ENCODE measurements at regions not wholly inside any gene's neighbourhood (a gene's known extent, or its start where the extent isn't known, plus 50 kb on each side); places are given as distances from the start of the nearest gene placed in this dataset.
"Not testable (repeated sequence)": the region's sequence is repeated elsewhere in the genome, so short reads cannot be mapped to it uniquely, and the experiment has no call there.

DNA sequence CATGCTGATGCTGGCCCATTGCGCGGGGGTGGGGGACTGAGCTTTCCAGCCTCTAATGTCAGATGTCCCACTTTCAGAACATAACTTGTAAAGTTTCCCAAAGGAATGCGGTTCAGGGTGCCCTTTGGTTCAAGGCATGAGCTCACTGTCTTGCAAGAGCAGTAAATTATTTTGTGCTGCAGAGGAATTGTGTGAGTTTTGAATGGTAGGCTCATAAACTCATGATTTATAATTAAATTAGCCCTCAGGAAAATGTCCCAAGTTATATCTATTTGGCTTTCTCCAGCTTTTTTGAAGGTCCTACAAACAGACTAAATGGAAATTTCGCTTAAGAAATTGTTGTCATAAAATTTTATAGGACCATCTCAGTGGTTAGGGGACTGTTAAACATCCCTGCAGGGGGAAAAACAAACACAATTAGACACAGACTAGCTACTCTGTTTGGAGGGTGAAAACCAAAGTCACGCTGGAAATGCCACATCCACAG, 321.8 kb downstream of the HS3ST3B1 start:
- no peak for DNase-seq (ENCODE audit: low read depth)

DNA sequence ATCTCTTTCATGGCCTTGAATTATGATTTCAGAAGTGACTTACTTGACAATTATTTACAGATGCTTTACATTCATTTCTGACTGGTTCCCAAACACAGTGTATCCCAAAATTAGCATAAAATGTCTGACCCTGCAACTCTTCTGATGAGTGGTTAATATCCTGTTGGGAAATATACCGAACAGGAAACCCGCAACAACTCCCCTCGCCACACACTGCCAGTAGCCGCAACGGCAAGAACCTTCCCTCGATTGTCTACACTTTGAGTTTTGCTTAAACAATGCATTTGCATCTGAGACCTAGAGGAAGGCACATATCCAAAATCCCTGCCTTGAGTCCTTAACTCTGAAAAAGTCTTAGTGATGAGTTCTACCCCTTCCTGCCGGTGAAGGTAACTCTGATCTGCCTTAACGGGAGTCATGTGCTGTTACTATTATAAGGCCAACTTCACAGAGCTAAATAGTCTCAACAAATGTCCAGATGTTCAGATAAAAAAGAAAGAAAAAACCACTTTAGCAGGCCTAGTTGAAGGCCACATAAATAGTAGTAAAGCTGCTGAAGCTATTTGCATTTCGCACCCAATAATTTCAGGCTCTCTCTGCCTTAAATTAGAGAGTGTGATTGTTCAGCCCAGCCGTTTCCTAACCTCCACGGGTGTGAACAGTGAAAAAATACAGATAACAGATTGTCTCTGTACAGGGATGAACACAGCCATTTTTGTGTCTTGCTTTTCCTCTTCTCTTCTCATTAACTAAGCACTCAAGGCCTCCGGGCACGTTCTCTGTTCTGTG, 321.1 kb downstream of the HS3ST3B1 start:
- no peak for DNase-seq (ENCODE audit: low read depth)

DNA sequence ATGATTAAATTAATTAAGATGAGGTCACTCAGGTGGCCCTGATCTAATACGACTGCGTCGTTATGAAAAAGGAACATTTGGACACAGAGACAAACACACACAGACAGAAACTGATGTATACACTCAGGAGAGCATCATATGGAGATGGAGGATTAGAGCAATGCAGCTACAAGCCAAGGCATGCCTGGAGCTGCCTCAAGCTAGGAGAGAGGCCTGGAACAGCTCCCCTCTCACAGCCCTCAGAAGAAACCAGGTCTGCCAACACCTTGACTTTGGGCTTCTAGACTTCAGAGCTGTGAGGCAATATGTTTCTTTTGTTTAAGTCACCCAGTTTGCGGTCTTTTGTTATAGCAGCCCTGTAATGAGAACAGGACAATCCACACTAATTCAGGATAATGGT, 318.9 kb downstream of the HS3ST3B1 start:
- DNase-seq (ENCODE audit: low read depth) = no peak

DNA sequence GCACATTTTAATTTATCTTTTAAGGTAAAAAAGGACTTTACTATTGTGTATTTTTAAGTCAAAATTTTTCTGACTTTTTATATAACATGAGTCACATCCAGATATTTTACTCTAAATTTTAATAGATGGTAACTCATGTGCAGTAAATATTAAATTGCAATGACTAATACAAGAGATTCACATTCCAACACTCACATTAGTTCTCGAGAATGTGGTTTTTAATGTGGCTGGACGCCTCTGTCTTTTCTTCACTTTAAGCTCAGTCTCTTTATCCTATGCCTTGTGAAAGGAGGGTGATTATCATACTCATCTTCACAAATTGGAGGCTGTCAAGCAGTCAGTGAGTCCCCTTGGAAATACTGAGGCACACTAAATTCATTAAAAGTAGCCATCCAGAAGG, 315.6 kb downstream of the HS3ST3B1 start:
- DNase-seq (ENCODE audit: low read depth) = no peak

DNA sequence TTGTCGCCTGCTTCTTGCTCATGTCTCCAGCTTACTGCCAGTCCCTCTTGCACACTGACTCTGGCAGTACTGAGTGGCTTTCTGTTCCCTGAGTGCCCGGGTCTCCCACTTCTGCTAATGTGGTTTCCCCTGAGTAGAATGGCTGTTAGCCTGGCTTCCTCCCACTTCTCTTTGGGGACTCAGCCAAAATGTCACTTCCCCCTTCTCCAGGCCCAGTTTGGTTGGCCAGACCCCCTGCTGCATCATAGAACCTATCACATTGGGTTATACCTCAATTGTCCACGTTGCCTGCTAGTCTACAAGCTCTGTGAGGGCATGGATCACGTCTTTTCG, 304.4 kb downstream of the HS3ST3B1 start:
- DNase-seq (ENCODE audit: low read depth) = no peak

DNA sequence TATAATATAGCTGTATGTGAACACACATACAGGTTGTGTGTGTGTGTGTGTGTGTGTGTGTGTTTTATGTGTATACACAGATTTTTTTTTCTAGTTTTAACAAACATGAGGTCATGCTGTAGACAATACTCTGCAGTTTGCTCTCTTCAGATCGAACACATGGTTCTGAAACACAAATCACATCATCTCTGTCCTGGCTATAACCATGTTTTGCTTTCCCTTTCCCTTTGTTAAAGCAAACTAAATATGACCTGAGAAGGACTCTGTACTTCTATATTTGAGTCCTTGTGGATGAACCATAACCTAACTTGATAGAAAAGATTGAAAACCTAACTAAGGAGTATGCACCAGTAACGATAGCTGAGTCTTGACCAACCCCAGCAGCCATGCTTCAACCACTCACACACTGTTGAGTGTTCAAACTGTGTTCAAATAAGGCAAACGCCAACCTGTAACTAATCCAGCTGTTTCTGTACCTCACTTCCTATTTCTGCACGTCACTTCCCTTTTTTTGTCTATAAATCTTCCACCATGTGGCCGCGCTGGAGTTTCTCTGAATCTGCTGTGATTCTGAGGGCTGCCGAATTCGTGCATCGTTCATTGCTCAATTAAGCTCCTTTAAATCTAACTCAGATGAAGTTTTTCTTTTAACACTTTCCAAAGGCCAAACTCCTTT, 303.8 kb downstream of the HS3ST3B1 start:
- no peak for DNase-seq (ENCODE audit: low read depth)

DNA sequence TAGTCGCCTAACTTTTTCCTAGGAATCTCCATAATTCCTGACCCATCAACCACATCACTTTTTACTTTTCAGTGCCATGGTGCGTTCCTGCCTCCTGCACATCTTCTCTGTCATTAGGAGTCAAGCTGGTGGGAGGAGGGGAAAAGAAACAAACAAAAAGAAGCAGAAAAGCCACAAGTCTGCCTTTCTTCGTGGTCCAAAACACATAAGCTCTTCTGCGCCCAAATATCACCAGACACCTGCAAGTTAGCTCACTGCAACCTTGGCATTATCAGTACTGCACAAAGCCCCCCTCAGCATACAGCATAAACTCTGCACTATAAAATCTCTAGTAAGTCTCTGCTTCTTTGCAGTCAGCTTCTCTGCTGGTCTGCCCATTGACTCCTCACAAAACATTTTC, 295.3 kb downstream of the HS3ST3B1 start:
- no peak for DNase-seq (ENCODE audit: low read depth)

DNA sequence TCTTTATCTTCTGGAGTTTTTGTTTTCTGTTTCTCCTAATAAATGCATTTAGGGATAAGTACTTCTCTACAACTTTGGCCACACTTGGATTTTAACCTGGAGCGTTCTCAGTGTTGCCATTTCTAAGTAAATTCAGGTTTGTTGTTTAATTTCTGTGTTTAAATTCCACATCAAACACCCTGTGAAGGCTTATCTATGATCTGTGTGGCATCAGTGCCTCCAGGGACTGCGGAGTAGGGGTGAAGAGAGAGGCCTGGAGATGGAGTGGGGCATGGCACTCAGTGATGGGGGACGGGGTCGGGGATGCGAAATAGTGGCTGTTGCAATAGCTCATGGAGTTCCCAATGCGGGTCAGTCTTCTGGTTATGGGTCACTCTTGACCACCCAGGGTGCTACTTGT, 294.8 kb downstream of the HS3ST3B1 start:
- no peak for DNase-seq (ENCODE audit: low read depth)

DNA sequence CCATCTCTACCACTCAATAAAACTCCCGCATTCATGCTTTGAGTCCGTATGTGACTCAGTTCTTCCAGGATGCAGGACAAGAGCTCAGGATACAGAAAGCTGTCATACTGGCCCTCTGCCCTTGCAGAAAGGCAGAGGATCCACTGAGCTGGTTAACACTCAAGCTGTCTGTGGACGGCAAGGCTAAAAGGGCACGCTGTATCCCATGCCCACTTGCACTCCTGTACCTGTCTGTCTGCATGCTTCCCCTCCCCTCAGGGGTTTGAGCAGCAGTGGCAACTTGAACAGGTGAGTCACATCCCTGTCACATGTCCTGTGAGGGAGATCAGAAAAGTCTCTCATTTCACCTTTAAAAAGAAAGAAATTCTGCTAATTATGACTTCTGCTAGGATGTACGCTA, 293.8 kb downstream of the HS3ST3B1 start:
- DNase-seq (ENCODE audit: low read depth) = no peak

DNA sequence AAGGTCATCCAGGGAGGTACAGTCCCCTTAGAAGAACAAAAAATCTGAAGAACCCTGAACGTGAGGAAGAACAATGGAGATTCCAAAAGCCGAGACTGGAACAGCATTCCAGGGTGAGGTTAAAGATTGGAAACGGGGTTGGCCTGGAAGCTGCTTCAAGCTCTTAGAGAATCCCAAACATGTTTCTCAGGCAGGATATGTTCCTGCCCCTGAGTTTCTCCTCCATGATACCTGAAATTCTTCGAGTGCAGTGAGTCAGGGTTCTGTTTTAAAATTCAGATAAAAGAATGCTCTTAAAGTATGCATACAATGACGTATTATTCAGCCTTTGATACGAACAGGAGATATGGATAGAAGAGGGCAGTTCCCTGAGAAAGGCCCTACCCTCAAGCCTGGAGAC, 293.1 kb downstream of the HS3ST3B1 start:
- no peak for DNase-seq (ENCODE audit: low read depth)

DNA sequence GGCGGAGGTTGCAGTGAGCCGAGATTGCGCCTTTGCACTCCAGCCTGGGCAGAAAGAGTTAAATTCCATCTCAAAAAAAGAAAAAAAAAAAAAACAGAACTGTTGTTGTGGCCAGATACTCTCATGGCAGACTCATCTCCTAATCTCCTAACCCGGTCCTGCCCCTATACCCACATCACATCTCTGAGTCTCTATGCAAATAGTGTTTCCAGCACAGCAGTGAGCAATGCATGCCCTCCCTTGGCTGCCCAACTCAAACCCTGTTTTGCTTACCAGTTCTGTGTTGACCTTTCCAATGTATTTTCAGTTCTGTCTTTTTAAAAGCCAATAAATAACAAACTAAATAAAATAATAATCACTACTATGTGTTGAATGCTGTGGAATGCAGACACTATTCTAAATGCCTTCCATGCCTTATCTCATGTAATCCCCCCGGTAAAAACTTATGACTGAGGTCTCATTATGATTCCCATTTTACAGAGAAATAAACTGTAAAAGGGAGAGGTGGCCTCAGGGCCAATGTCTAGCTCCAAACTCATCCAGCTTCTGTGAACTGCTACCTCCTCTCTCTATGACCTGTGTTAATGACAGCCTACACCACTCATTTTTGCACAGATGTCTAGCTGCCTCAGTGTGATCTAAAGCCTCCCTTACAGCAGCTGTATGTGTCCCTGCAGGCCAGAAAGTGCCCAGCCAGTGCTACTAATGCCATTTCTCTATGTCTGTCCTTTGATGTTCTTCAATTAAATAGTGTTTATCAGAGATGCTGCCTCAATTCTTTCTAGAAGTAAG, 289.8 kb downstream of the HS3ST3B1 start:
- no peak for DNase-seq (ENCODE audit: low read depth)

DNA sequence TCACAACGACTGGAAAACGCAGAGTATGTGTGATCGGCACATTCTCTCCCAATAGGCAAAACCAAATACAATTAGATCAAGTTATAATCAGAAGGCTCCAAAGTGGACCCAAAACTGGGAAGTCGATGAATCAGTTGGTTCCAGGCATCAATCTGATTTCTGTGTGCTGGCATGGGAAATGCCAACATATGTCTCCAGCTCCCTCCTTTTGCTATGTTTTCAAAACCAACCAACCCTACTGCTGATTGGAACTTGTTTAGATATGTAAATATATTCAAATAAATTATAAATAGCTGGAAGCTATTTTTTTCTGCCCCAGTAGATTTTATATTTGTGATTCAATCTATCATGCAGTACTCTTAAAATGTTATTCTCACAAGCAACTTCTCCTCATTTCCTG, 284.2 kb downstream of the HS3ST3B1 start:
- DNase-seq (ENCODE audit: low read depth) = no peak

DNA sequence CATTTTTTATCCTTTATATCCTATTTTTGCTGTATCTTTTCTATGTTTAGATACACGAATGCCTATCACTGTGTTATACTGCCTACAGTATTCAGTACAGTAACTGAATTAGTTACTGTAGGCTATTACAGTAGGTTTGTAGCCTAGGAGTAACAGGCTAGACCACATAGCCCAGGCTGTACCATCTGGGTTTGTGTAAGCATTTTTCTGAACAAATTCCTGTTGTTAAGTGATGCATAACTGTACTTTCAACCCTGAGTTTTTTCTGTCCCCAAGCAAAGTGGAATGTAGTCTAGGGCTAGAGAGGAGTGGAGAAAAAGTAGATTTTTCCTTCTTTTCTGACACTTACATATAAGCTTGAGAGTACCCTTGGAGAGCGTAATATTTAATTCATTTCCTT, 282.1 kb downstream of the HS3ST3B1 start:
- no peak for DNase-seq (ENCODE audit: low read depth)

DNA sequence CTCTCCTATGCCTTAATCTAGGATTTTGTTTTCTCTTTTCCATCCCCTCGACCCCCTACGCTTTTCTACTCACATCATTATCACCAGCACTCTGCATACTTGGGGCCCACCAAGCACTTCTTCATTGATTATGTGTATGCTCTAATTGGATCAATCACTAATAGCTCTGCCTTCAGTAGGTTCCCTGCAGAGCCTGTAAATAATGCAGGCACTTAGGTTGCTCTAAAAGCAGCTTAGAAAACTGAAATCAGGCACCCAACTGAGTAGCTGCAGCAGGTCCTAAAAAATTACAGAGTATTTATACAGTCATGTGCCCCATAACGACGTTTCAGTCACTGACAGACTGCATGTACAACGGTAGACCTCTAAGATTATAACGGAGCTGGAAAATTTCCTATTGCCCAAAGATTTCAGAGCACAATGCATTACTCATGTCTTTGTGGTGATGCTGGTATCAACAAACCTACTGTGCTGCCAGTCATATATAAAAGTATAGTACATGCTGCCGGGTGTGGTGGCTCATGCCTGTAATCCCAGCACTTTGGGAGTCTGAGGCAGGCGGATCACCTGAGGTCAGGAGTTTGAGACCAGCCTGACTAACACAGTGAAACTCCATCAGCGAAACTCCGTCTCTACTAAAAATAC, 280.4 kb downstream of the HS3ST3B1 start:
- DNase-seq (ENCODE audit: low read depth) = no peak

DNA sequence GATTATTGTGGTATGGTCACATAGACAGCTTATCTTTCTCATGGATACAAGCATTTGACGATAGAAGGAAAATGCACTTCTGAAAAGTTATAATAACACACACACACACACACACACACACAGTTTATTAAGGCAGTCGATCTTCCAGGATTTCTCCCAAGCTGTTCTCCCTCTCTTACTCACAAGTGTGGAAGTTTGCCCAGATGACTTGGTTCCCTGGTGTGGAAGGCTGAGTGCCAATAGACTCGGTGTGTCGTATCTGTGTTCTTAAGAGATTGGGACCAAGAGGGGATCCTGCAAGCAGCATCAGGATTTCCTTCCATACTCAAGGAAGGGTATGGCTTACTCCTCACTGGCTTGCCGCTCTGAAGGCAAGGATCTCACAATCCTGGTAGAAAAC, 279.6 kb downstream of the HS3ST3B1 start:
- DNase-seq (ENCODE audit: low read depth) = no peak

DNA sequence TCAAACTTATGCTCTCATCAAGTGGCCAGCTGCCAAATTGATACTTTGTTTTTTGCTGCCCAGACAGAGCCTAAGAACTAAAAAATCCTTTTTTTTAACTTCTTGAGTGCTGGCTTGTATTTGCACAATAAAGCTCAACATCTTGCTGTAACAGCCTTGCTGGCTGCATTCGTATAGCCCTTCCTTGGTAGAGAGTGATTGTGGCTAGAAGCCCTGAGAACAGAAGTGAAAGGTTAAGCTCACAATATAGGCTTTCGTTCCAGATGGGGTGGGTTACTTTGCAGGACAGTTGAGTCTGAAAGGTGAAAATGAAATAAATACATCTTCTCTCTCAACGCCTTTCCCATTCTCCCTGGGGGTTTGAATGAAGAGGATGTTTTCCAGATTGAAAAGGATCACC, 278.8 kb downstream of the HS3ST3B1 start:
- no peak for DNase-seq (ENCODE audit: low read depth)

DNA sequence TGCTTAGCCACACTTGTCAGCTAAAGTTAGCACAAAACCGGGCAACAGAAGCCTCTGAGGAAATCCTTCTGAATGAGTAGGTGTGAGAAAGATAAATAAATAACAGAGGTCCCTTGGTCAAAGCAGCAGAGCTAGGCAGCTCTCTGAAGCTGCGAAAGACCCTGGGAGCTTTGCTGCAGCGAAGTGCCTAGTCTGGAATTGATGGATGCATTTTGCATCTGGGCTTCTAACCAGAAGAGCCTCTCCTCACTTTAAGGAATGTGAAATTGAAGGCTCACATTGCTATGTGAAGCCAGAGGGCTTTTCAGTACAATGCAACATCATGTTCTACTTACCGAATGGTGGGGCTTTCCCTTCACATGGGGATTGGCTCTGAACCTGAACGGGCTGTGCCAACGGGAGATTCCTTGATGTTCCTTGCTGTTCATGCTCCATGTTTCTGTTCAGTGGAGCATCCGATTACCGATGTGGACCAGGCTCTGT, 274.6 kb downstream of the HS3ST3B1 start:
- DNase-seq (ENCODE audit: low read depth) = no peak

DNA sequence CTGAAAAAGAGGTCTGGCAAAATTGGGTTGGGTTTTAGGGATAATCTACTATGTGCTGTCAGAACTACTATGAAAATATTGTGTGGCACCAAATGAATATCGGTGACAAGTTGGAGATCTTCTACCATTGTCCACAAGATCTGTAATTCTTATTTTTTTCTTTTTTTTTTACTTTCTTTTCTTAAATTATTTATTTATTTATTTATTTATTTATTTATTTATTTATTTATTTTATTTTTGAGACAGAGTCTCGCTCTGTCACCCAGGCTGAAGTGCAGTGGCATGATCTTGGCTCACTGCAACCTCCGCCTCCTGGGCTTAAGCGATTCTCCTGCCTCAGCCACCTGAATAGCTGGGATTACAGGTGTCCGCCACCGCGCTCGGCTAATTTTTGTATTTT, 259.4 kb downstream of the HS3ST3B1 start:
- DNase-seq (ENCODE audit: low read depth) = not testable (repeated sequence)

DNA sequence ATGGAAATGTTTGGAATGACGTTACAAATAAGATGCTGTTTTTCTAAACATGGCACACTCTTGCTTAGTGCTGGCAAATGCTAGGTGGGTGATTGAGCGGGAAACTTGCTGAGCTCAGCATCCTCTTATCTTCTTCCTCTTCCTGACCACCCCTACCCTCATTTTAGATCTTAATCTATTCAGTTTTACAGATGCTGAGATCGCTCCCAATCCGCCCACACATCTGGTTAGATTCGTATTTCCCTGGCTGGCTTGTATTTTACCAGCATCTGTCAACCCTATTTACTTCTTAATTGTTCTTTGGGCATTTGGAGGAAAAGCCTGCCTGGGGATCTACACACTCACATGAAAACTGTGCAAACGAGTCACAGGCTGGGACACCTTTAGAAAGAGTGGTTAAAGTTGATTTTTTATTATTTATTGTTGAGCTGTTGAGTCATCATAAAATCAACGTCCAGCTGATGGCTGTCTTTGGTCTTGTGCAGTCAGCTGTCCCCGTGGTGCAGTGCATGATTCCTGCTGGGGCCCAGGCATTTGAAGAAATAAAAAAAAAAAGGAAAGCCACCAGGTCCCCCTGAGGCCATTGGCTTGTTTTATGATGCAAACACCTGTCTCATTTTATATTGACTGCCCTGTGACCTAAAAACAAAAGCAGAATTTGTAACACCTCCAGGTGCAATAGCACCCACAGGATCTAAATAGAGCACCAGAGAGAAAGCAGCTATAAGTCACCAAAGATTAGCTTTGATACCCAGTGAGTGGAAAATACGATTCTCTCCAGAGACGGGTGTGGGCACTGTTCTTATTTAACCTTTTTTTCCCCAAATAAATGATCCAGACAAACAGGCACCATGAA, 258.6 kb downstream of the HS3ST3B1 start:
- no peak for DNase-seq (ENCODE audit: low read depth)

DNA sequence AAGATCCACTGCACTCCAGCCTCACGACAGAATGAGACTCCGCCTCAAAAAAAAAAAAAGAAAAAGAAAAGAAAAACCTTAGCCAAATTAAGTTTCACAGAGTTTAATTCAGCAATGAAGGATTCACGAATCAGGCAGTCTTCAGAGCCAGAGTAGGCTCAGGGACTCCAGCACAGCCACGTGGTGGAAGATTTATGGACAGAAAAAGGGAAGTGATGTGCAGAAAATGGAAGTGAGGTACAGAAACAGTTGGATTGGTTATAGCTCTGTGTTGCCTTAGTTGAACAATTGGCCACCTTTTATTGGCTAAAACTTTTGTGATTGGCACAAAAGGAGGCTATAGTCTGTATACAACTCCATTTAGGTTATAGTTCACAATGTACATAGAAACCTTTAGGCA, 256.6 kb downstream of the HS3ST3B1 start:
- DNase-seq (ENCODE audit: low read depth) = no peak

DNA sequence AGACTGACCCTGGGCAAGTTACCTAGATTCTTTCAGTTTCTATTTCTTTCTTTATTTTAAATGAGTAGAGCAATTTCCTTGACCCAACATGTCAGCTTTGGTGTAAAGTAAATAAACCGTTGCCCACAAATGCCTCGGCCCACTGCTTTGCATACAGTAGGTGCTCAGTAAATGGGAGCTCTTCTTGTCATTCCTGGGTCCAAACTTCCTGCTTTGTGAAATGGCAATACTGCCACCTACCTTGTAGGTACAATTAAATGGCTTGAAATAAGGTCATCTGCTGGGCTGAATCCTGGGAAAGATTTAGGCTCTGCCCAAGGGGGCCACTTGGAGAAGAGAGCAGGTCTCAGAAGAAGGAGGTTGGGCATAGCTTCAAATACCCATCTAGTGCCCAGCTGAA, 253.0 kb downstream of the HS3ST3B1 start:
- no peak for DNase-seq (ENCODE audit: low read depth)

Data from renal cortical epithelial cell (primary cell).